Activated T-cell treated with anti-CD3 and anti-CD28 coated beads, Interleukin-2, amount 50 U/mL, for 72 hours (primary cell): ENCODE measurements at regions not wholly inside any gene's neighbourhood (a gene's known extent, or its start where the extent isn't known, plus 50 kb on each side); places are given as distances from the start of the nearest gene placed in this dataset.
"Not testable (repeated sequence)": the region's sequence is repeated elsewhere in the genome, so short reads cannot be mapped to it uniquely, and the experiment has no call there.

Experiments used
- ATAC-seq, 2 donors: fragments of 150-1000 bp; cut with Tn5 transposase; replicated peaks in 1 of 2; 2 replicates each; pipeline ENCODE4 v1.10.0; 2021; ENCODE audit warnings: moderate library complexity in 2 of 2, mild to moderate bottlenecking in 1 of 2
- DNase-seq, 2 donors: peaks; one replicate each; pipeline ENCODE4 v3.0.0; 2021 to 2022; ENCODE audit warnings: mixed read lengths in 1 of 2
- H3K27ac Mint-ChIP-seq: one replicate; pipeline ENCODE4 v1.8.0; 2022; ENCODE audit warnings: mild to moderate bottlenecking, moderate library complexity, mixed read lengths
- H3K27me3 Mint-ChIP-seq: one replicate; pipeline ENCODE4 v1.8.0; 2022; ENCODE audit warnings: low read depth, mixed read lengths
- H3K36me3 Mint-ChIP-seq, 2 donors: one replicate each; pipeline ENCODE4 v1.8.0; 2022; ENCODE audit warnings: mixed read lengths in 2 of 2, mild to moderate bottlenecking in 1 of 2; ENCODE audit not compliant: insufficient read depth in 2 of 2
- H3K4me1 Mint-ChIP-seq: one replicate; pipeline ENCODE4 v1.8.0; 2022; ENCODE audit warnings: low read depth, mixed read lengths
- H3K4me3 Mint-ChIP-seq, 2 donors: one replicate each; pipeline ENCODE4 v1.8.0; 2022; ENCODE audit warnings: mild to moderate bottlenecking in 2 of 2, mixed read lengths in 2 of 2, moderate library complexity in 2 of 2
- H3K9me3 Mint-ChIP-seq, 2 donors: one replicate each; pipeline ENCODE4 v1.8.0; 2022; ENCODE audit warnings: mixed read lengths in 2 of 2

GRCh38 chr9:73046769-73047168 is 93.9 kb upstream of the ALDH1A1 start:
- no peaks in the 10 kb centered on the region for H3K36me3 Mint-ChIP-seq

DNA sequence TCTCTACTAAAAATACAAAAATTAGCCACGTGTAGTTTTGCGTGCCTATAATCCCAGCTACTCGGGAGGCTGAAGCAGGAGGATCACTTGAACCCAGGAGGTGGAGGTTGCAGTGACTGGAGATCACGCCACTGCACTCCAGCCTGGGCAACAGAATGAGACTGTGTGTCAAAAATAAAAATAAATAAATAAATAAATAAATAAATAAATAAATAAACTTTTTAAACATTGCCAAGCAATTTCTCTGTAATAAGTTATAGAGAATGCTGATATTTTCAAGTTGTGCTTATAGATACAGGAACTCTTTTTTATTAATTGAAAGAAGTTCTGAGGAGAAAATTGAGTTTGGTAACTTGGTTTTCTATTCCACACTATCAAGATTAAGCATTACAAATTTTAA is 91.9 kb upstream of the ALDH1A1 start:
- H3K4me3 Mint-ChIP-seq, DNase-seq, ATAC-seq, H3K4me1 Mint-ChIP-seq, H3K9me3 Mint-ChIP-seq, H3K27ac Mint-ChIP-seq, H3K36me3 Mint-ChIP-seq: not testable (repeated sequence)
- peaks cover 18% of the 10 kb centered on the region for H3K27me3 Mint-ChIP-seq

More at GRCh38 chr9:73046769-73047168, 93.9 kb upstream of the ALDH1A1 start:
- Mint-ChIP-seq H3K27me3 (peaks cover 18% of the 10 kb centered on the region), H3K27ac (no peak overlapping the region), H3K4me1 (no peaks in the 10 kb centered on the region), H3K4me3 (no peak overlapping the region), H3K9me3 (no peaks in the 10 kb centered on the region)
- no peak for ATAC-seq
- no peak for DNase-seq

DNA sequence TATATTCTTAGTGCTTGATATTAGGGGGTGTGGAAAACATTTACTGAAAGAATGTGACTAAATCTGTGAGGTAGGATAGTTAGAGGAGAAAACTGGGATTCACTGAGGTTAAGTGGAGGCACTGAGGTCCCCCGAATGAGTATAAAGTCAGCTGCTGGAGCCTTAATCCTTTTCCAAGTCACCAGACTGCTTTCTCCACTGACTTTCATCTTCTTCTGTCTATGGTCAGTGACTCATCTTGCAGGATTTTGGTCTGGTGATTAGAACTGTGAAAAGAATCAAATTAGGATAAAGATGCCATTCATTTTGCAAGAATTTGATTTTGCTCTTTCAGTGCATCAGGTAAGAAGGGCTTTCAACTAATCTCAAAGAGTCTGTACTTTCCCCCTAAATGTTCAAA is 89.3 kb upstream of the ALDH1A1 start:
- H3K27ac Mint-ChIP-seq, result no peak overlapping the region
- H3K27me3 Mint-ChIP-seq, result peaks cover 24% of the 10 kb centered on the region
- no peaks in the 10 kb centered on the region for H3K4me1 Mint-ChIP-seq
- no peaks in the 10 kb centered on the region for H3K9me3 Mint-ChIP-seq
- H3K36me3 Mint-ChIP-seq, result no peaks in the 10 kb centered on the region
- H3K4me3 Mint-ChIP-seq, result no peak overlapping the region
- ATAC-seq (no peak), DNase-seq (no peak)

DNA sequence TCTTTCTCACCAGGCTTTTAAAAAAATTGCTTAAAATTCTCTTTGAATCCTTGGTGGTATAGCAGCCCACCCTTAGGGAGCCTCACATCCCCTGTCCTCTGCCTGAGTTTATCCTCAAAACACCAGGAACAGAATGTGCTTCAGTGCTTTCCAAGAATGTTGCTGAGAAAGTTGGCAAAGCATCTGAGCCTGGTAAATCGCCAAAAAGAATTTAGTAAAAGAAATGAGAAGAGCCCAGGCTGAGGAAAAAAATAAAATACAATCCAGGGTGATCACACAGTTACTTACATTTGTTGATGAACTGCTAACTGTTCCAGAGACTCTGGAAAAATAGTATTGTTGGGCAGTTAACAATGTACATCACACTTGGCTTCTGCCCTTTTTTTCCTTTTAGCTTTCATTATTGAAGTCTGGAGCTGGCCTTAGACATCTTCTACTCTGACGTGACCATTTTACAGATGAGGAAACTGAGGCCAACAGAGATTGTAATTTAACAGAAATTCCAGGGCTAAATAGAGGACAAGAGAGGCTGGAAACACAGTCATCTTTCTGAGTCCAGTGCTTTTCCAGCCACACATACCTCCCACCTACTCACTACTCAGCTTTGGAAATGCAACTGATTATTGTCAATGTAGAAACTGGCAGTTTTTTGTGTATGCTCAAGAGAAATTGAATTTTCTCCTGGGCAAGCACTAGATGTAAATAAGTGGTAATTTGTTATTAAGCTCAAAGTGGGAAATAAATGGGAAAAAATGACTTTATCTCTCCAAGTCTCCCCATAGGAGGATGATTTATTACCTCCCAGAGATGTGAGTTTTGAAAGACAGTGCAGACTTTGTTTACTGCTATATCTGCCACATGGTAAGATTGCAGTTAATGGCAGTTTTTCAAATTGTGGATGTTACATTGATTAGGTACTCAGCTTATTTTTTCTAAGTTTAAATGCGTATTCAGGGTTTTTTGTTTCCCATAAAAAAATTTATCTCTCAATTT is 86.7 kb upstream of the ALDH1A1 start:
- Mint-ChIP-seq H3K4me1 (no peaks in the 10 kb centered on the region), H3K36me3 (no peaks in the 10 kb centered on the region), H3K27ac (no peak overlapping the region), H3K4me3 (no peak overlapping the region), H3K27me3 (peaks cover 22% of the 10 kb centered on the region), H3K9me3 (no peaks in the 10 kb centered on the region)
- no peak for DNase-seq
- no peak for ATAC-seq

DNA sequence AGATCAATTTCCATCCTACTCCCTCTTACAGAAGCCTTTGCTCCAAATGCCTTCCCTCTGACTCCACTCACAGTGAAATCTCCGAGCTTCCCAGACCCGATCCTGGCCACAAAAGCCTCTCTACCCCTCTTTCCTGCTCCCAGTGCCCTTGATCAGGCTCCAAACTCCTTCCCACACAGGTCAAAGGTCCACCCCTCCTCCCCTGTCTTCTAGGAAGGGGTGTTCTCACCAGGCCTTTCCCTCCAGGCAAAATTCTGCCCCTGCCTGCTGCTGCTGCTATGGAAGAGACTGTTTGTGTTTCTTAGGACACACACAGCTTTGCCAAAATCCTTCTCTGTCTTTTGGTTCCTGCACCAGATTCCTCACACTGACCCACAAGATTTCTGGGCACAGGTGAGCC is 85.8 kb upstream of the ALDH1A1 start:
- Mint-ChIP-seq H3K27me3 (peaks cover 28% of the 10 kb centered on the region), H3K4me1 (no peaks in the 10 kb centered on the region), H3K27ac (no peak overlapping the region), H3K4me3 (no peak overlapping the region), H3K36me3 (no peaks in the 10 kb centered on the region), H3K9me3 (no peaks in the 10 kb centered on the region)
- ATAC-seq, result no peak
- no peak for DNase-seq

GRCh38 chr9:73038089-73038509 is 85.2 kb upstream of the ALDH1A1 start:
- no peak overlapping the region for H3K27ac Mint-ChIP-seq
- H3K36me3 Mint-ChIP-seq, result no peaks in the 10 kb centered on the region
- no peaks in the 10 kb centered on the region for H3K9me3 Mint-ChIP-seq
- peaks cover 28% of the 10 kb centered on the region for H3K27me3 Mint-ChIP-seq
- no peak for DNase-seq
- H3K4me3 Mint-ChIP-seq, result no peak overlapping the region
- no peak for ATAC-seq
- no peaks in the 10 kb centered on the region for H3K4me1 Mint-ChIP-seq

DNA sequence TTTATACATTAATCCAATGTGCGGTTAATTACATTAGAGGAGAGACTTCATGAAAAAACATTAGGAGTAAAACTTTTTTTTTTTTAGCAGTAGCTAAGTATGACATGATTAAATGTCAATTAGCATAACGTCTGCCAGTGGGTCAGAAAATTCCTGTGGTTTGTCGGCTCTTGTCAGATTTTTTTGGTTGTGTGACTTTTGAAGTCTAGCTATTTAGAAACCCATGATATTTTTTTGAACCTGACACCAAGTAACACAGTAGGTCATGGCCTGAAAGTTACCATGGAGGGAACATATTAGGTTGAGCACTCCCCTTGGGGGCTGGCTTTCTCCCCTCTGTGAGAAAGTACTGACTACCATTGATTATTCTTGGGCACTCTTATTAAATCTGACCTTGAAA is 84.8 kb upstream of the ALDH1A1 start:
- Mint-ChIP-seq H3K36me3 (no peaks in the 10 kb centered on the region), H3K27ac (no peak overlapping the region), H3K9me3 (no peaks in the 10 kb centered on the region), H3K4me1 (no peaks in the 10 kb centered on the region), H3K27me3 (peaks cover 28% of the 10 kb centered on the region), H3K4me3 (no peak overlapping the region)
- no peak for DNase-seq
- no peak for ATAC-seq

- Mint-ChIP-seq H3K27ac (no peak overlapping the region), H3K9me3 (no peaks in the 10 kb centered on the region), H3K4me1 (no peaks in the 10 kb centered on the region), H3K4me3 (no peak overlapping the region), H3K36me3 (no peaks in the 10 kb centered on the region), H3K27me3 (peaks cover 21% of the 10 kb centered on the region)
- DNase-seq (no peak), ATAC-seq (no peak)
These were observed 82.1 kb upstream of the ALDH1A1 start for GRCh38 chr9:73034962-73035361.

DNA sequence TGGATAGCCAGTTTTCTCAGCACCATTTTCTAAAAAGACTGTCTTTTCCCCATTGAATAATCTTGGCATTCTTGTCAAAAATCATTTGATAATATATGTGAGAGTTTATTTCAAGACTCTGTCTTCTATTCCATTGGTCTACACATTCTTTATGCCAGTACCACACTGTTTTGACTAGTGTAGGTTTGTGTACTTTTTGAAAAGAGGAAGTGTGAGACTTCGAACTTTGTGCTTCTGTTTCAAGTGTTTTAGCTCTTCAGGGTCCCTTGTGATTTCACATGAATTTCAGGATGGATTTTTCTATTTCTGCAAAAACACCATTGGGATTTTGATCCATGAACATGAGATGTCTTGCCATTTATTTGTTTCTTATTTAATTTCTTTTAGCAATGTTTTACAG is 78.5 kb upstream of the ALDH1A1 start:
- DNase-seq (no peak), ATAC-seq (no peak)
- H3K4me1 Mint-ChIP-seq, result no peaks in the 10 kb centered on the region
- H3K27ac Mint-ChIP-seq, result no peak overlapping the region
- H3K27me3 Mint-ChIP-seq, result peaks cover 10% of the 10 kb centered on the region
- no peaks in the 10 kb centered on the region for H3K36me3 Mint-ChIP-seq
- H3K9me3 Mint-ChIP-seq, result no peaks in the 10 kb centered on the region
- no peak overlapping the region for H3K4me3 Mint-ChIP-seq

- no peaks in the 10 kb centered on the region for H3K4me1 Mint-ChIP-seq
- H3K27me3 Mint-ChIP-seq, result peaks cover 10% of the 10 kb centered on the region
- DNase-seq (no peak), ATAC-seq (no peak)
- no peaks in the 10 kb centered on the region for H3K36me3 Mint-ChIP-seq
- no peaks in the 10 kb centered on the region for H3K9me3 Mint-ChIP-seq
- no peak overlapping the region for H3K27ac Mint-ChIP-seq
- H3K4me3 Mint-ChIP-seq, result no peak overlapping the region
These were observed 77.6 kb upstream of the ALDH1A1 start for GRCh38 chr9:73030370-73031030.

DNA sequence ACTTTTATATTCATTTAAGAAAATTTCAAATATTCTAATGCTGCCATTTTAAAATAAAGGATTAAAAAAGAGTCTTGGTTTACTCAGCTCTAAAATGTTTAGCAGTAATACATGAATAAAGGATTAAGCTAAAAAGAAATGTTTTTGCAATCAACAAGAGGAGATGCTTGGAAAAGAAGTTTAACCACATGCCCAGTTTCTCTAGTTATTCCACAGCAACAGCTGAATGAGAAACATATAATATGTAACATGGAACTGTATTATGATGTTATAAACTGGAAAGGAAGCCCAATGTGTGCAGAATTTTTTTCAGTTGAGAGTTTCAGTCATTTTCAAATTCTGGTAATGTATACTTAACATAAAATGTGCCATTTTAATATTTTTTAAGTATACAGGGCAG is 76.5 kb upstream of the ALDH1A1 start:
- H3K9me3 Mint-ChIP-seq, result no peaks in the 10 kb centered on the region

GRCh38 chr9:73026375-73026774 is 73.5 kb upstream of the ALDH1A1 start:
- H3K27me3 Mint-ChIP-seq, result peaks cover 5% of the 10 kb centered on the region
- ATAC-seq (no peak), DNase-seq (no peak)
- H3K9me3 Mint-ChIP-seq, result no peaks in the 10 kb centered on the region
- peaks cover 9% of the 10 kb centered on the region for H3K4me1 Mint-ChIP-seq
- no peak overlapping the region for H3K4me3 Mint-ChIP-seq
- no peak overlapping the region for H3K27ac Mint-ChIP-seq
- H3K36me3 Mint-ChIP-seq, result no peaks in the 10 kb centered on the region

More for the DNA sequence above, 76.5 kb upstream of the ALDH1A1 start:
- ATAC-seq, result no peak
- H3K4me1 Mint-ChIP-seq, result no peaks in the 10 kb centered on the region
- H3K36me3 Mint-ChIP-seq, result no peaks in the 10 kb centered on the region
- peaks cover 3% of the 10 kb centered on the region for H3K27me3 Mint-ChIP-seq
- DNase-seq, result no peak
- H3K4me3 Mint-ChIP-seq, result no peak overlapping the region
- H3K27ac Mint-ChIP-seq, result no peak overlapping the region

- H3K9me3 Mint-ChIP-seq, result no peaks in the 10 kb centered on the region
- peaks cover 16% of the 10 kb centered on the region for H3K27me3 Mint-ChIP-seq
- ATAC-seq (no peak), DNase-seq (no peak)
- H3K4me1 Mint-ChIP-seq, result peaks cover 9% of the 10 kb centered on the region
- no peaks in the 10 kb centered on the region for H3K36me3 Mint-ChIP-seq
- H3K4me3 Mint-ChIP-seq, result no peak overlapping the region
- H3K27ac Mint-ChIP-seq, result no peak overlapping the region
These were observed 71.8 kb upstream of the ALDH1A1 start for GRCh38 chr9:73024601-73025034.
